ENCODE measurements at regions not wholly inside any gene's neighbourhood (a gene's known extent, or its start where the extent isn't known, plus 50 kb on each side); places are given as distances from the start of the nearest gene placed in this dataset.
"Not testable (repeated sequence)": the region's sequence is repeated elsewhere in the genome, so short reads cannot be mapped to it uniquely, and the experiment has no call there.

- DNase-seq (no peak), ATAC-seq (ENCODE audit: low FRiP score in 2 of 2) (no peak)
- Histone ChIP-seq H3K4me1 (no peaks in the 10 kb centered on the region), H3K4me3 (no peak overlapping the region), H3K27me3 (no peaks in the 10 kb centered on the region), H3K27ac (no peak overlapping the region), H3K9me3 (no peaks in the 10 kb centered on the region), H3K36me3 (no peaks in the 10 kb centered on the region)
- 87 to 100% methylated on average over 1 of the region's 1 CpG for WGBS, 2 donors
- no peak for TF ChIP-seq EP300 (IDR thresholded peaks at IDR 0.05)
- TF ChIP-seq POLR2A (IDR thresholded peaks at IDR 0.05) = no peak
- TF ChIP-seq CTCF (IDR thresholded peaks at IDR 0.05) = no peak
- TF ChIP-seq POLR2AphosphoS5 (IDR thresholded peaks at IDR 0.05) = no peak
Observed at GRCh38 chrX:1884446-1884845, 269.6 kb downstream of the ASMT start.

- no peak for ATAC-seq (ENCODE audit: low FRiP score in 2 of 2)
- Histone ChIP-seq H3K9me3 (no peaks in the 10 kb centered on the region), H3K4me1 (no peaks in the 10 kb centered on the region), H3K36me3 (no peaks in the 10 kb centered on the region), H3K4me3 (no peak overlapping the region), H3K27ac (no peak overlapping the region), H3K27me3 (no peaks in the 10 kb centered on the region)
- WGBS, 2 donors = 91% methylated on average over 11 to 12 of the region's 12 CpGs
- no peak for DNase-seq
- TF ChIP-seq EP300 (IDR thresholded peaks at IDR 0.05) = no peak
- no peak for TF ChIP-seq CTCF (IDR thresholded peaks at IDR 0.05)
- TF ChIP-seq POLR2AphosphoS5 (IDR thresholded peaks at IDR 0.05) = no peak
- TF ChIP-seq POLR2A (IDR thresholded peaks at IDR 0.05) = no peak
Observed at GRCh38 chrX:1885116-1885515, 270.3 kb downstream of the ASMT start.

GRCh38 chrX:1888305-1888704 lies 273.4 kb downstream of the ASMT start:
- not testable (repeated sequence) for DNase-seq; H3K9me3 ChIP-seq; ATAC-seq (ENCODE audit: low FRiP score in 2 of 2)

GRCh38 chrX:1894026-1894294 lies 279.1 kb downstream of the ASMT start:
- WGBS, 2 donors = 83 to 86% methylated on average over 9 of the region's 9 CpGs
- H3K9me3 ChIP-seq = no peaks in the 10 kb centered on the region
- H3K4me3 ChIP-seq = no peak overlapping the region
- TF ChIP-seq EP300 (IDR thresholded peaks at IDR 0.05) = no peak
- no peak for TF ChIP-seq POLR2A (IDR thresholded peaks at IDR 0.05)
- TF ChIP-seq POLR2AphosphoS5 (IDR thresholded peaks at IDR 0.05) = no peak
- no peak for TF ChIP-seq CTCF (IDR thresholded peaks at IDR 0.05)
- no peaks in the 10 kb centered on the region for H3K27me3 ChIP-seq
- H3K4me1 ChIP-seq = no peaks in the 10 kb centered on the region
- DNase-seq (no peak), ATAC-seq (ENCODE audit: low FRiP score in 2 of 2) (no peak)
- H3K27ac ChIP-seq = no peak overlapping the region
- no peaks in the 10 kb centered on the region for H3K36me3 ChIP-seq

More at GRCh38 chrX:1888305-1888704, 273.4 kb downstream of the ASMT start:
- not testable (repeated sequence) for H3K4me1 ChIP-seq, H3K4me3 ChIP-seq, H3K36me3 ChIP-seq, H3K27me3 ChIP-seq, H3K27ac ChIP-seq
- WGBS, 2 donors = 73 to 76% methylated on average over 7 to 8 of the region's 9 CpGs

GRCh38 chrX:1894740-1895139 lies 279.9 kb downstream of the ASMT start:
- H3K4me1 ChIP-seq = no peaks in the 10 kb centered on the region
- H3K27me3 ChIP-seq = no peaks in the 10 kb centered on the region
- no peak for DNase-seq
- TF ChIP-seq POLR2AphosphoS5 (IDR thresholded peaks at IDR 0.05) (no peak), POLR2A (IDR thresholded peaks at IDR 0.05) (no peak), CTCF (IDR thresholded peaks at IDR 0.05) (no peak), EP300 (IDR thresholded peaks at IDR 0.05) (no peak)
- no peak overlapping the region for H3K4me3 ChIP-seq
- no peak overlapping the region for H3K27ac ChIP-seq
- WGBS, 2 donors = 73 to 76% methylated on average over 17 of the region's 17 CpGs
- H3K9me3 ChIP-seq = no peaks in the 10 kb centered on the region
- no peaks in the 10 kb centered on the region for H3K36me3 ChIP-seq
- no peak for ATAC-seq (ENCODE audit: low FRiP score in 2 of 2)

- Histone ChIP-seq H3K4me1 (no peaks in the 10 kb centered on the region), H3K27me3 (no peaks in the 10 kb centered on the region), H3K27ac (no peak overlapping the region), H3K9me3 (no peaks in the 10 kb centered on the region), H3K36me3 (no peaks in the 10 kb centered on the region), H3K4me3 (no peak overlapping the region)
- ATAC-seq (ENCODE audit: low FRiP score in 2 of 2) = no peak
- no peak for DNase-seq
- TF ChIP-seq POLR2AphosphoS5 (IDR thresholded peaks at IDR 0.05) (no peak), EP300 (IDR thresholded peaks at IDR 0.05) (no peak), POLR2A (IDR thresholded peaks at IDR 0.05) (no peak), CTCF (IDR thresholded peaks at IDR 0.05) (no peak)
Observed at GRCh38 chrX:1895583-1895982, 280.7 kb downstream of the ASMT start.
